GM23338 (cell line): ENCODE measurements at regions not wholly inside any gene's neighbourhood (a gene's known extent, or its start where the extent isn't known, plus 50 kb on each side); places are given as distances from the start of the nearest gene placed in this dataset.
A peak's percentile ranks its signal among the peaks of the same experiment; 100 is the strongest.

ENCODE experiments used
- ATAC-seq: fragments of 200-7000 bp; cut with Tn5 transposase; 3 replicates; pipeline ENCODE4 v1.9.1; 2020
- DNase-seq: peaks from one replicate; pipeline ENCODE4 v3.0.0-alpha.2; 2015; ENCODE audit warnings: low spot score
- H2AFZ ChIP-seq: fragments of 200-600 bp; sonication (generic); 2 replicates; pipeline ENCODE4 v1.8.0; 2016; ENCODE audit warnings: antibody characterized with exemption, mild to moderate bottlenecking, moderate library complexity
- H3F3A ChIP-seq: fragments of 200-600 bp; sonication (generic); replicated peaks from 2 replicates; pipeline ENCODE4 v1.8.0; 2017; ENCODE audit warnings: antibody characterized with exemption, mixed run types, low read depth
- H3K27ac ChIP-seq: fragments of 200-600 bp; sonication (generic); 2 replicates; pipeline ENCODE4 v1.6.1; 2016; ENCODE audit warnings: low read depth
- H3K27me3 ChIP-seq: fragments of 200-600 bp; sonication (generic); 2 replicates; pipeline ENCODE4 v1.8.0; 2016; ENCODE audit warnings: mild to moderate bottlenecking, mixed run types, moderate library complexity; ENCODE audit not compliant: insufficient read depth
- H3K36me3 ChIP-seq: fragments of 200-600 bp; sonication (generic); 2 replicates; pipeline ENCODE4 v1.8.0; 2016; ENCODE audit warnings: mild to moderate bottlenecking; ENCODE audit not compliant: insufficient read depth
- H3K4me1 ChIP-seq: fragments of 200-600 bp; sonication (generic); 2 replicates; pipeline ENCODE4 v1.8.0; 2016; ENCODE audit warnings: mild to moderate bottlenecking, moderate library complexity; ENCODE audit not compliant: insufficient read depth
- H3K4me2 ChIP-seq: fragments of 200-600 bp; sonication (generic); 2 replicates; pipeline ENCODE4 v1.7.1; 2017; ENCODE audit warnings: mixed run types
- H3K4me3 ChIP-seq: fragments of 200-600 bp; sonication (generic); 2 replicates; pipeline ENCODE4 v1.6.1; 2016; ENCODE audit warnings: mixed run types
- H3K79me2 ChIP-seq: fragments of 200-600 bp; sonication (generic); replicated peaks from 2 replicates; pipeline ENCODE4 v1.8.0; 2017; ENCODE audit warnings: mild to moderate bottlenecking; ENCODE audit not compliant: insufficient read depth
- H3K9me2 ChIP-seq: fragments of 200-600 bp; sonication (generic); 2 replicates; pipeline ENCODE4 v1.8.0; 2017; ENCODE audit not compliant: insufficient read depth
- H4K20me1 ChIP-seq: fragments of 200-600 bp; sonication (generic); replicated peaks from 2 replicates; pipeline ENCODE4 v1.8.0; 2017; ENCODE audit warnings: mild to moderate bottlenecking; ENCODE audit not compliant: insufficient read depth
- H3K27ac Mint-ChIP-seq: 2 replicates; pipeline ENCODE4 v1.8.0; 2020; ENCODE audit warnings: inconsistent platforms, mild to moderate bottlenecking, moderate library complexity, mixed read lengths
- H3K27me3 Mint-ChIP-seq: 3 replicates; pipeline ENCODE4 v1.8.0; 2022; ENCODE audit warnings: low read depth, mild to moderate bottlenecking, moderate library complexity, mixed read lengths, inconsistent platforms; ENCODE audit not compliant: insufficient read depth, poor library complexity
- H3K36me3 Mint-ChIP-seq: 3 replicates; pipeline ENCODE4 v1.8.0; 2021; ENCODE audit warnings: low read depth, mild to moderate bottlenecking, inconsistent platforms, moderate library complexity, mixed read lengths
- H3K4me1 Mint-ChIP-seq: 3 replicates; pipeline ENCODE4 v1.8.0; 2020; ENCODE audit warnings: mild to moderate bottlenecking, inconsistent platforms, mixed read lengths
- H3K4me3 Mint-ChIP-seq: 3 replicates; pipeline ENCODE4 v1.8.0; 2021; ENCODE audit warnings: moderate library complexity, mild to moderate bottlenecking, inconsistent platforms, mixed read lengths
- H3K9me3 Mint-ChIP-seq: 3 replicates; pipeline ENCODE4 v1.8.0; 2020; ENCODE audit warnings: moderate library complexity, mild to moderate bottlenecking, inconsistent platforms, mixed read lengths
- CTCF ChIP-seq, 2 experiments: fragments of 200-600 bp in 1 of 2; sonication (generic) in 1 of 2; conservative IDR thresholded peaks; 2 replicates each; pipeline versions ENCODE4 v1.5.1 to v1.6.1; 2016 to 2017; ENCODE audit warnings: antibody characterized with exemption in 2 of 2, low read depth in 2 of 2, mild to moderate bottlenecking in 2 of 2, moderate library complexity in 1 of 2
- ETS1 ChIP-seq: IDR thresholded peaks from 2 replicates; pipeline ENCODE4 v1.6.1; 2016; ENCODE audit warnings: antibody characterized with exemption
- EZH2phosphoT487 ChIP-seq: fragments of 200-600 bp; sonication (generic); IDR thresholded peaks from one replicate; pipeline ENCODE4 v1.8.1; 2018; ENCODE audit warnings: antibody characterized with exemption; ENCODE audit not compliant: unreplicated experiment
- POLR2AphosphoS5 ChIP-seq: IDR thresholded peaks from 2 replicates; pipeline ENCODE4 v1.6.1; 2016; ENCODE audit warnings: antibody characterized with exemption, low read depth
- ZNF114 ChIP-seq: fragments of 250-450 bp; sonication (Bioruptor Pico); IDR thresholded peaks from 2 replicates; pipeline ENCODE4 v1.5.0; 2020; ENCODE audit warnings: mild to moderate bottlenecking, moderate library complexity

- ATAC-seq: no peak
- no peak overlapping the region for H3K27ac Mint-ChIP-seq
Measured at GRCh38 chr16:63695347-63695746, 1426.5 kb downstream of the CDH11 start.

GRCh38 chr16:63690961-63691360, 1430.9 kb downstream of the CDH11 start:
- peaks cover 2% of the 10 kb centered on the region; the same call in 1 of the 3 replicates for H3K9me3 Mint-ChIP-seq
- H3K9me2 ChIP-seq: no peaks in the 10 kb centered on the region
- no peaks in the 10 kb centered on the region for H3K4me1 ChIP-seq
- H3K36me3 Mint-ChIP-seq: no peaks in the 10 kb centered on the region
- TF ChIP-seq CTCF (conservative IDR thresholded peaks at IDR 0.05; ENCODE audit: low read depth in 2 of 2): no peak
- TF ChIP-seq ZNF114 (CRISPR knock-in tag): no peak
- DNase-seq (no peak), ATAC-seq (no peak)
- H3K4me3 ChIP-seq: no peak overlapping the region
- no peaks in the 10 kb centered on the region for H3K27me3 ChIP-seq
- no peaks in the 10 kb centered on the region for H3K27me3 Mint-ChIP-seq
- H3K36me3 ChIP-seq: no peaks in the 10 kb centered on the region
- no peaks in the 10 kb centered on the region for H3F3A ChIP-seq
- no peaks in the 10 kb centered on the region for H3K79me2 ChIP-seq
- H3K27ac Mint-ChIP-seq: no peak overlapping the region
- no peak overlapping the region for H2AFZ ChIP-seq
- H3K4me3 Mint-ChIP-seq: no peak overlapping the region
- no peak overlapping the region for H3K4me2 ChIP-seq
- H3K4me1 Mint-ChIP-seq: no peaks in the 10 kb centered on the region
- H3K27ac ChIP-seq: no peak overlapping the region
- no peaks in the 10 kb centered on the region for H4K20me1 ChIP-seq

More at GRCh38 chr16:63695347-63695746, 1426.5 kb downstream of the CDH11 start:
- DNase-seq: no peak
- H3K36me3 ChIP-seq: no peaks in the 10 kb centered on the region
- Mint-ChIP-seq H3K27me3 (no peaks in the 10 kb centered on the region), H3K9me3 (peaks cover 2% of the 10 kb centered on the region; the same call in 1 of the 3 replicates), H3K4me3 (no peak overlapping the region), H3K36me3 (no peaks in the 10 kb centered on the region), H3K4me1 (no peaks in the 10 kb centered on the region)
- no peak overlapping the region for H3K27ac ChIP-seq
- H4K20me1 ChIP-seq: no peaks in the 10 kb centered on the region
- peak overlapping the region; percentile 21; the same call in 1 of the 2 replicates for H2AFZ ChIP-seq
- no peaks in the 10 kb centered on the region for H3K4me1 ChIP-seq
- H3K4me2 ChIP-seq: no peak overlapping the region
- no peaks in the 10 kb centered on the region for H3K9me2 ChIP-seq
- no peaks in the 10 kb centered on the region for H3F3A ChIP-seq
- no peak for TF ChIP-seq EZH2phosphoT487
- no peak for TF ChIP-seq POLR2AphosphoS5
- no peak for TF ChIP-seq CTCF (conservative IDR thresholded peaks at IDR 0.05; ENCODE audit: low read depth in 2 of 2)
- no peak overlapping the region for H3K4me3 ChIP-seq
- H3K79me2 ChIP-seq: no peaks in the 10 kb centered on the region
- no peaks in the 10 kb centered on the region for H3K27me3 ChIP-seq

GRCh38 chr16:63690267-63690666, 1431.6 kb downstream of the CDH11 start:
- Mint-ChIP-seq H3K36me3 (no peaks in the 10 kb centered on the region), H3K27ac (no peak overlapping the region), H3K4me3 (no peak overlapping the region), H3K4me1 (no peaks in the 10 kb centered on the region), H3K27me3 (no peaks in the 10 kb centered on the region), H3K9me3 (peaks cover 2% of the 10 kb centered on the region; the same call in 1 of the 3 replicates)
- Histone ChIP-seq H3K27ac (no peak overlapping the region), H3K4me1 (no peaks in the 10 kb centered on the region), H3K36me3 (no peaks in the 10 kb centered on the region), H3F3A (no peaks in the 10 kb centered on the region), H4K20me1 (no peaks in the 10 kb centered on the region), H3K79me2 (no peaks in the 10 kb centered on the region), H3K9me2 (no peaks in the 10 kb centered on the region), H3K4me3 (no peak overlapping the region), H3K27me3 (no peaks in the 10 kb centered on the region), H3K4me2 (no peak overlapping the region), H2AFZ (no peak overlapping the region)
- no peak for DNase-seq
- ATAC-seq: no peak
- no peak for TF ChIP-seq ETS1
